ENCODE measurements at regions not wholly inside any gene's neighbourhood (a gene's known extent, or its start where the extent isn't known, plus 50 kb on each side); places are given as distances from the start of the nearest gene placed in this dataset.

- TF ChIP-seq ARNT (IDR thresholded peaks at IDR 0.05) (no peak), FOXA1 (IDR thresholded peaks at IDR 0.05) (no peak), SUZ12 (IDR thresholded peaks at IDR 0.05) (no peak), L3MBTL2 (conservative IDR thresholded peaks at IDR 0.05) (no peak), SP1 (IDR thresholded peaks at IDR 0.05) (no peak), HDGF (IDR thresholded peaks at IDR 0.05; ENCODE audit: borderline replicate concordance) (no peak), FOXM1 (IDR thresholded peaks at IDR 0.05; ENCODE audit: borderline replicate concordance) (no peak)
Observed at GRCh38 chr13:87497426-87497825, 173.7 kb upstream of the SLITRK5 start.
